Bronchial epithelial cell (primary cell): ENCODE measurements at regions not wholly inside any gene's neighbourhood (a gene's known extent, or its start where the extent isn't known, plus 50 kb on each side); places are given as distances from the start of the nearest gene placed in this dataset.

Experiments
- DNase-seq: peaks from one replicate; pipeline ENCODE4 v3.0.0-alpha.2; 2010; ENCODE audit warnings: low read depth
- FAIRE-seq: peaks from 2 replicates; lab custom pipeline; 2011; peaks lifted over from hg19 to GRCh38; lab: Jason Lieb, UNC
- H3K27me3 ChIP-seq: 2 replicates; pipeline ENCODE4 v1.5.1; 2011; ENCODE audit warnings: low read length; ENCODE audit not compliant: control insufficient read depth, insufficient read depth
- H3K36me3 ChIP-seq: 2 replicates; pipeline ENCODE4 v1.5.1; 2011; ENCODE audit warnings: low read length; ENCODE audit not compliant: control insufficient read depth, insufficient read depth
- H3K4me3 ChIP-seq: 2 replicates; pipeline ENCODE4 v1.5.1; 2011; ENCODE audit warnings: mild to moderate bottlenecking, low read depth, low read length, control low read depth
- CTCF ChIP-seq: IDR thresholded peaks from 2 replicates; pipeline ENCODE4 v1.5.1; 2011; ENCODE audit warnings: mild to moderate bottlenecking, moderate library complexity, low read length, control low read depth, inconsistent platforms; ENCODE audit not compliant: insufficient read depth, severe bottlenecking

- no peaks in the 10 kb centered on the region for H3K27me3 ChIP-seq
- DNase-seq (no peak), FAIRE-seq (no peak)
- H3K4me3 ChIP-seq = no peak overlapping the region
- TF ChIP-seq CTCF = no peak
- H3K36me3 ChIP-seq = no peaks in the 10 kb centered on the region
Measured at GRCh38 chr5:103425686-103426454, 136.7 kb downstream of the NUDT12 start.

- FAIRE-seq (no peak), DNase-seq (no peak)
- H3K27me3 ChIP-seq = no peaks in the 10 kb centered on the region
Measured at GRCh38 chr5:103424453-103425205, 138.0 kb downstream of the NUDT12 start.

DNA sequence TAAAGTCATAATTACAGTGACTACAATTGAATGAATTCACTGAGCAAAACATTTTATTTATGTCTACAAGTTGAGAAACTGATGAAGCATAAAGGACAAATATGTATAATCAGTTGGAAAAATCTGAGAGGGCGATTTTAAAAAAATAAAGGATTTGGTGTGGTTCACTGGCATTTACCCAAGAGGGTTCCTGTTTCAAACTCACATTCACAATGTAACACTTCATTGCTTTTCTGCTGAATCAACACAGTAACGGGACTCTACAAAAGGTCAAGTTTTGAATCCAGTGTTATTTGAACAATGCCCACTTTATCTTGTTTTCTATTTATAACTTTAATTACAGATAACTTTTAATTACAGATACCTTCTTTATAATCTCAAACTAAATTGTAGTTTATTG, 138.6 kb downstream of the NUDT12 start:
- DNase-seq = no peak
- no peaks in the 10 kb centered on the region for H3K36me3 ChIP-seq
- no peak overlapping the region for H3K4me3 ChIP-seq
- no peak for TF ChIP-seq CTCF
- FAIRE-seq = no peak
- H3K27me3 ChIP-seq = no peaks in the 10 kb centered on the region

More at GRCh38 chr5:103424453-103425205, 138.0 kb downstream of the NUDT12 start:
- no peak overlapping the region for H3K4me3 ChIP-seq
- no peaks in the 10 kb centered on the region for H3K36me3 ChIP-seq
- TF ChIP-seq CTCF = no peak

DNA sequence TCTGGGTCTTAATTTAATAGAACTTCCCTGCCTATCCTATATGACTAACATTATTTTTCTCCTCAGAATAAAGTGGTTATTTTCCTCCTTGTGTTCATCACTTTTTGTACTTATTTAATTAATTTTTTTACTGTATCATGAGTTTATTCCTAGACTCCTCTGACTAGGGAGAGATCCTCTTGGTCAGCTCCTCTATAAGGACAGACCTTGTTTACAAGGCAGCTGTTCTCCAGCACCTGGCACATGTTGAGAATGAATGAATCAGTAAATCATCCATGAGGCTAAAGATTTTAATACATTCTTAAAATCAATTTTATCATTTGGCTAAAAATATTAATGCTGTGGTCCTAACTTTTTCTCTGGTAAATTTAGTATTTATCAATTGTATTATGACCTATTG, 139.8 kb downstream of the NUDT12 start:
- Histone ChIP-seq H3K36me3 (no peaks in the 10 kb centered on the region), H3K27me3 (no peaks in the 10 kb centered on the region), H3K4me3 (no peak overlapping the region)
- no peak for FAIRE-seq
- DNase-seq = no peak
- no peak for TF ChIP-seq CTCF

DNA sequence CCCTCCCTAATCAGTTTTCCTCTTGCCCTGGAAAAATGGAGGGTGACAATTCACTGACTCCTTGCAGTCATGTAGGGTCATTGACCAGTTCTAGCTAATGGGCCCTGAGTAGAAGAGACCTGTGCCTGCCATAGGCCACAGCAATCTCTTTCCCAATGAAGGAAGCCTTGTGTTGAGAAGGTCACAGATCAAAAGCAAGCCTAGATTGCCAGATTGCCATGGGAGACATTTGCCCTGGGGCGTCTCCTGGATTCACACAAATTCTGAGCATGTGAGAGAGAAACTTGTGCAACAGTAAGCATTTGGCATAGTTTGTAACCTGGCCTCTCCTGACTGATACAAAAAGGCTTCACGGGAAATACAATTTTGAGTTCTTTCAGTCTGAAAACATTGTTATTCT, 148.0 kb downstream of the NUDT12 start:
- Histone ChIP-seq H3K36me3 (no peaks in the 10 kb centered on the region), H3K27me3 (peaks cover 2% of the 10 kb centered on the region), H3K4me3 (no peak overlapping the region)
- no peak for TF ChIP-seq CTCF
- DNase-seq (no peak), FAIRE-seq (no peak)
